Urinary bladder (tissue), 3 donors: ENCODE measurements at regions not wholly inside any gene's neighbourhood (a gene's known extent, or its start where the extent isn't known, plus 50 kb on each side); places are given as distances from the start of the nearest gene placed in this dataset.

Experiments
- DNase-seq: peaks from one replicate; pipeline ENCODE4 v3.0.0-alpha.2; 2015; ENCODE audit errors: extremely low spot score
- H3K27ac ChIP-seq: one replicate; pipeline ENCODE4 v1.5.1; 2013; ENCODE audit warnings: low read depth, mild to moderate bottlenecking, moderate library complexity
- H3K36me3 ChIP-seq: one replicate; pipeline ENCODE4 v1.6.1; 2013; ENCODE audit warnings: mild to moderate bottlenecking, moderate library complexity; ENCODE audit not compliant: insufficient read depth
- H3K4me1 ChIP-seq: one replicate; pipeline ENCODE4 v1.6.1; 2013; ENCODE audit warnings: mild to moderate bottlenecking, moderate library complexity; ENCODE audit not compliant: insufficient read depth
- H3K4me3 ChIP-seq: one replicate; pipeline ENCODE4 v1.5.1; 2013; ENCODE audit warnings: low read depth, low read length
- WGBS: extraction: QIAGEN DNeasy Blood & Tissue Kit; methylation state at CpG from one replicate; pipeline ENCODE4 v1.1.7; 2013; 5-methylcytosine and 5-hydroxymethylcytosine counted together
- donor health status: healthy with polysubstance abuse.
- donor health status: healthy.

- WGBS: 90% methylated on average over 5 of the region's 5 CpGs
- no peak overlapping the region for H3K4me3 ChIP-seq
- no peak for DNase-seq
- no peak overlapping the region for H3K27ac ChIP-seq
- no peaks in the 10 kb centered on the region for H3K4me1 ChIP-seq
- H3K36me3 ChIP-seq: no peaks in the 10 kb centered on the region
Observed at GRCh38 chr3:156620901-156621300, 53.5 kb upstream of the TIPARP start.

GRCh38 chr3:156620260-156620659 is 54.1 kb upstream of the TIPARP start:
- Histone ChIP-seq H3K4me3 (no peak overlapping the region), H3K4me1 (no peaks in the 10 kb centered on the region), H3K36me3 (no peaks in the 10 kb centered on the region), H3K27ac (no peak overlapping the region)
- WGBS: 81% methylated on average over 2 of the region's 2 CpGs
- DNase-seq: no peak

GRCh38 chr3:156619376-156619775 is 55.0 kb upstream of the TIPARP start:
- Histone ChIP-seq H3K36me3 (no peaks in the 10 kb centered on the region), H3K27ac (no peak overlapping the region), H3K4me3 (no peak overlapping the region), H3K4me1 (no peaks in the 10 kb centered on the region)
- WGBS: 71% methylated on average over 2 of the region's 2 CpGs
- no peak for DNase-seq

- Histone ChIP-seq H3K4me3 (no peak overlapping the region), H3K27ac (no peak overlapping the region), H3K4me1 (no peaks in the 10 kb centered on the region), H3K36me3 (no peaks in the 10 kb centered on the region)
- DNase-seq: no peak
Observed at GRCh38 chr3:156617781-156618180, 56.6 kb upstream of the TIPARP start.

- H3K27ac ChIP-seq: no peak overlapping the region
- no peak for DNase-seq
- no peaks in the 10 kb centered on the region for H3K36me3 ChIP-seq
- no peaks in the 10 kb centered on the region for H3K4me1 ChIP-seq
- H3K4me3 ChIP-seq: no peak overlapping the region
Observed at GRCh38 chr3:156617145-156617544, 57.2 kb upstream of the TIPARP start.

GRCh38 chr3:156615592-156616173 is 58.7 kb upstream of the TIPARP start:
- no peak for DNase-seq
- 63% methylated on average over 1 of the region's 1 CpG for WGBS
- H3K4me1 ChIP-seq: no peaks in the 10 kb centered on the region
- no peak overlapping the region for H3K4me3 ChIP-seq
- H3K36me3 ChIP-seq: no peaks in the 10 kb centered on the region
- no peak overlapping the region for H3K27ac ChIP-seq

- no peak for DNase-seq
- H3K4me3 ChIP-seq: no peak overlapping the region
- 69% methylated on average over 1 of the region's 1 CpG for WGBS
- no peak overlapping the region for H3K27ac ChIP-seq
- H3K36me3 ChIP-seq: no peaks in the 10 kb centered on the region
- H3K4me1 ChIP-seq: no peaks in the 10 kb centered on the region
Observed at GRCh38 chr3:156614642-156615511, 59.5 kb upstream of the TIPARP start.

GRCh38 chr3:156612903-156613302 is 58.0 kb upstream of the SSR3 start:
- Histone ChIP-seq H3K4me3 (no peak overlapping the region), H3K36me3 (no peaks in the 10 kb centered on the region)

GRCh38 chr3:156611870-156612494 is 57.1 kb upstream of the SSR3 start:
- WGBS: 91% methylated on average over 2 of the region's 2 CpGs
- no peak overlapping the region for H3K27ac ChIP-seq

More at GRCh38 chr3:156612903-156613302, 58.0 kb upstream of the SSR3 start:
- DNase-seq: no peak
- H3K4me1 ChIP-seq: no peaks in the 10 kb centered on the region
- no peak overlapping the region for H3K27ac ChIP-seq

GRCh38 chr3:156610154-156610553 is 55.2 kb upstream of the SSR3 start:
- no peaks in the 10 kb centered on the region for H3K36me3 ChIP-seq
- no peaks in the 10 kb centered on the region for H3K4me1 ChIP-seq
- H3K27ac ChIP-seq: no peak overlapping the region
- DNase-seq: no peak
- no peak overlapping the region for H3K4me3 ChIP-seq
- 69% methylated on average over 2 of the region's 2 CpGs for WGBS

More at GRCh38 chr3:156611870-156612494, 57.1 kb upstream of the SSR3 start:
- no peaks in the 10 kb centered on the region for H3K4me1 ChIP-seq
- no peaks in the 10 kb centered on the region for H3K36me3 ChIP-seq
- H3K4me3 ChIP-seq: no peak overlapping the region
- no peak for DNase-seq

- no peak overlapping the region for H3K27ac ChIP-seq
- no peak overlapping the region for H3K4me3 ChIP-seq
- H3K4me1 ChIP-seq: no peaks in the 10 kb centered on the region
- H3K36me3 ChIP-seq: no peaks in the 10 kb centered on the region
- DNase-seq: no peak
Observed at GRCh38 chr3:156609546-156609945, 54.6 kb upstream of the SSR3 start.

GRCh38 chr3:156608601-156609514 is 53.9 kb upstream of the SSR3 start:
- WGBS: 55% methylated on average over 9 of the region's 9 CpGs
- no peak for DNase-seq
- no peaks in the 10 kb centered on the region for H3K36me3 ChIP-seq
- no peaks in the 10 kb centered on the region for H3K4me1 ChIP-seq
- no peak overlapping the region for H3K27ac ChIP-seq
- no peak overlapping the region for H3K4me3 ChIP-seq

- Histone ChIP-seq H3K27ac (no peak overlapping the region), H3K4me3 (no peak overlapping the region), H3K4me1 (no peaks in the 10 kb centered on the region), H3K36me3 (no peaks in the 10 kb centered on the region)
- DNase-seq: no peak
- 79% methylated on average over 4 of the region's 4 CpGs for WGBS
Observed at GRCh38 chr3:156606729-156607128, 51.8 kb upstream of the SSR3 start.
